NCI-H146 treated with DMSO at 0.1 percent for 48 hours (cell line): ENCODE measurements at regions not wholly inside any gene's neighbourhood (a gene's known extent, or its start where the extent isn't known, plus 50 kb on each side); places are given as distances from the start of the nearest gene placed in this dataset.
"Not testable (repeated sequence)": the region's sequence is repeated elsewhere in the genome, so short reads cannot be mapped to it uniquely, and the experiment has no call there.

ENCODE experiments used
- DNase-seq: peaks from one replicate; lab custom pipeline; 2025; ENCODE audit not compliant: unreplicated experiment; lab: John Stamatoyannopoulos, UW

- DNase-seq, result no peak
Measured at GRCh38 chr15:89024418-89024817, 63.8 kb upstream of the ABHD2 start.

DNA sequence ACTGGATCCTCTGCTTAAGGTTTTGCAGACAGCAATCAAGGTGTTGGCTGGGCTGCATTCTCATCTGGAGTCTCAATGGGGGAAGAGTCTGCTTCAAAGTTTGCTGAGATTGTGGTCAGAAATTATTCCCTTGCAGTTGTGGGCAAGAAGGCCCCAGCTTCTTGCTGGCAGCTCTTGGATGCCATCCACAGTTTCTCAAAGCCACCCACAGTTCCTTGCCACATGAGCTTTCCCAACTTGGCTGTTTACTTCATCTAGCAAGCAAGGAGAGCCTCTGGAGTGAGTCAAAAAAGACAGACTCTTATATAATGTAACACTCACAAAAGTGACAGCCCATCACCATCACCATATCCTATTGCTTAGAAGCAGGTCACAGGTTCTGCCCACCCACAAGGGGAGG is 62.1 kb upstream of the ABHD2 start:
- DNase-seq, result no peak

- no peak for DNase-seq
Measured at GRCh38 chr15:89028036-89028435, 60.2 kb upstream of the ABHD2 start.

DNA sequence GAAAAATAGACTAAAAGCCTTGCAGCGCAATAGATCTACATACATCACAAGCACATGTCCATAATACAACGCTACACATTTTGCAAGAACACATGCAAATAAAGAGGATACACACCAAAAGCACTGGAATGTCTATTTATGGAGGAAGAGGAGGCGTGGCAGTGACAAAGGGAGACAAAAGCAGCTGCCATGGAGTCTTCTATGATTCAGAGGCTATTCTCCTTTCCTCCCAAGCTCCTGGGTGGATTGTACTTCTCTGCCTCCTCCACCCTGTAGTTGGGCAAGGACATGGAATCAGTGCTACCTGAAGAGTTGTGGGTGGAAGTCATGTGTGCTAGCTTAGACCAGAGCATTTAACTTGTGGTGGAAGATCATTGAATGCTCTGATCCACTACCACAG is 57.9 kb upstream of the ABHD2 start:
- no peak for DNase-seq

DNA sequence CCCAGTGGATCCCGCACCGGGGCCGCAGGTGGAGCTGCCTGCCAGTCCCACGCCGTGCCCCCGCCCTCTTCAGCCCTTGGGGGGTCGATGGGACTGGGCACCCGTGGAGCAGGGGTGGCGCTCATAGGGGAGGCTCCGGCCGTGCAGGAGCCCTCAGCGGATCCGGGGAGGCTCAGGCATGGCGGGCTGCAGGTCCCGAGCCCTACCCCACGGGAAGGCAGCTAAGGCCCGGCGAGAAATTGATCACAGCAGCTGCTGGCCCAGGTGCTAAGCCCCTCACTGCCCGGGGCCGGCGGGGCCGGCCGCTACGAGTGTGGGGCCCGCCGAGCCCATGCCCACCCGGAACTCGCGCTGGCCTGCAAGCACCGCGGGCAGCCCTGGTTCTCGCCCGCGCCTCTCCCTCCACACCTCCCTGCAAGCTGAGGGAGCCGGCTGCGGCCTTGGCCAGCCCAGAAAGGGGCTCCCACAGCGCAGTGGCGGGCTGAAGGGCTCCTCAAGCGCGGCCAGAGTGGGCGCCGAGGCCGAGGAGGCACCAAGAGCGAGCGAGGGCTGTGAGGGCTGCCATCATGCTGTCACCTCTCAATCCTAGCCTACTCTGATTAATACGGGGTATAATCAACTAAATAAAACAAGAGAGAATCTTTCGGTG is 56.5 kb upstream of the ABHD2 start:
- DNase-seq, result not testable (repeated sequence)

DNA sequence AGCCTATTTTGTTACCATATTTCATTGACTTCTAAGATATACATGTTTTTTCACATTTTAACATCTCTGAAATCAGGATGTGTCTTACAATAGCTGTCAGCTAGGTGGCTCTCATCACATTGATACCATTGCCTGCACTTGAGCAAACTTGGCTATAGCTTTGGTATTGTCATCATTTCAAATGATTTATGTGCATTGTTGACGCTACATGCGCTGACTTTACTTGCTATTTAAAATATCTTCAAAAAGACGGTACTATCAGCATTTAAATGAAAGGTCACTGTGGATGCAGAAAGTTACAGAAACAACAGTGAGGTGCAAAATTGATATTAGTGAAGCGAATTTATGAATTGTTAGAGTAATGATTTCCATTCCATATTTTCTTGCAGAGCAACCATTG is 54.0 kb upstream of the ABHD2 start:
- no peak for DNase-seq

GRCh38 chr15:89035150-89035549 is 53.1 kb upstream of the ABHD2 start:
- no peak for DNase-seq

DNA sequence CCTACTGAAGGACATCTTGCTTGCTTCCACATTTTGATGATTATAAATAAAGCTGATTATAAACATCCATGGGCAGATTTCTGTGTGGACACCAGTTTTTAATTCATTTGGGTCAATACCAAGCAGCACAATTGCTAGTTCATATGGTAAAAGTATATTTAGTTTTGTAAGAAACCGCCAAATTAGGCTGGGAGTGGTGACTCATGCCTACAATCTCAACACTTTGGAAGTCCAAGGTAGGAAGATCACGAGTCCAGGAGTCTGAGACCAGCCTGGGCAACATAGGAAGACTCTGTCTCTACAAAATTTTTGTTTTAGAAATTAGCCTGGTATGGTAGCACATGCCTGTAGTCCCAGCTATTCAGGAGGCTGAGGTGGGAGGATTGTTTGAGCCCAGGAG is 52.6 kb upstream of the ABHD2 start:
- no peak for DNase-seq

DNA sequence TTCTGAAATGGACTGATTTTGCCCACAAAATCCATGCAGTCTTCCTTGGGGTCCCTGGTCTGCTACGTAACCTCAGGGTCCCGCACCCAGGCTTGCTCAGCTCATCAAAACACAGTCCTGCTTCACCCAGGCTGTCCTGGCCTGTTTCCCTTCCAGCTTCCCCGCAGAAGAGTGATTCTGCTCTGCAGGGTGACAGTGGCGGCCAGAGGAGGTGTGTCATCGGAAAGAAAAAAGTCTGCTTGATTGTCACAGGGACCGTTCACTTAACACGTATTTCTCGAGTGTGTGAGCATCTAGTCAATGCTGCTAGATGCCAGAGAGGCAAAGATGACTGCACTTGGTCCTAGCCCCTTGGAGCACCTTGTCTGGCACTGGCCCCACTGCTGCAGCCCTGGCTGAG is 50.1 kb upstream of the ABHD2 start:
- no peak for DNase-seq
